PC-9 (cell line): ENCODE measurements at regions not wholly inside any gene's neighbourhood (a gene's known extent, or its start where the extent isn't known, plus 50 kb on each side); places are given as distances from the start of the nearest gene placed in this dataset.

Experiments
- BruUV-seq: library from RNA; stranded (reverse); fragments of 400-500 nt; replicated peaks from 2 replicates; lab custom pipeline; 2021; lab: Mats Ljungman, UMichigan
- CTCF ChIA-PET: fragments of 300-600 bp; sonication (Branson Sonifier 250); formaldehyde crosslinking; loops from one replicate; lab custom pipeline; 2022; ENCODE audit warnings: antibody characterized with exemption; lab: Charles Lee
- POLR2A ChIA-PET: fragments of 300-600 bp; sonication (Branson Sonifier 250); formaldehyde crosslinking; loops from one replicate; lab custom pipeline; 2022; ENCODE audit warnings: antibody characterized with exemption; ENCODE audit not compliant: unreplicated experiment; lab: Charles Lee
- DNase-seq, 2 experiments: peaks; one replicate each; pipeline versions ENCODE4 v3.0.0 to v3.0.0-alpha.2; 2015 to 2022; ENCODE audit warnings: mixed read lengths in 1 of 2
- H2AFZ ChIP-seq: fragments of 200-600 bp; sonication (generic); 2 replicates; pipeline ENCODE4 v1.8.1; 2017; ENCODE audit warnings: antibody characterized with exemption
- H3F3A ChIP-seq: fragments of 200-600 bp; sonication (generic); 2 replicates; pipeline ENCODE4 v1.8.1; 2017; ENCODE audit warnings: antibody characterized with exemption, mild to moderate bottlenecking, low read depth; ENCODE audit not compliant: insufficient read depth
- H3K27ac ChIP-seq: fragments of 200-600 bp; sonication (generic); 2 replicates; pipeline ENCODE4 v1.6.1; 2016; ENCODE audit warnings: mixed run types
- H3K27me3 ChIP-seq: fragments of 200-600 bp; sonication (generic); 2 replicates; pipeline ENCODE4 v1.6.1; 2016; ENCODE audit warnings: low read depth, mixed run types; ENCODE audit not compliant: insufficient read depth
- H3K36me3 ChIP-seq: fragments of 200-600 bp; sonication (generic); 2 replicates; pipeline ENCODE4 v1.6.1; 2016; ENCODE audit warnings: low read depth, mixed run types
- H3K4me1 ChIP-seq: fragments of 200-600 bp; sonication (generic); replicated peaks from 2 replicates; pipeline ENCODE4 v1.6.1; 2016; ENCODE audit warnings: mixed run types; ENCODE audit not compliant: insufficient read depth
- H3K4me2 ChIP-seq: fragments of 200-600 bp; sonication (generic); 2 replicates; pipeline ENCODE4 v1.6.1; 2017; ENCODE audit warnings: mixed run types
- H3K4me3 ChIP-seq: fragments of 200-600 bp; sonication (generic); 2 replicates; pipeline ENCODE4 v1.6.1; 2016; ENCODE audit warnings: mixed run types
- H3K79me2 ChIP-seq: fragments of 200-600 bp; sonication (generic); 2 replicates; pipeline ENCODE4 v1.6.1; 2017; ENCODE audit warnings: low read depth, mixed run types
- H3K9me2 ChIP-seq: fragments of 200-600 bp; sonication (generic); 2 replicates; pipeline ENCODE4 v1.8.1; 2017; ENCODE audit warnings: mild to moderate bottlenecking; ENCODE audit not compliant: insufficient read depth
- H3K9me3 ChIP-seq: fragments of 200-600 bp; sonication (generic); 2 replicates; pipeline ENCODE4 v1.8.1; 2016; ENCODE audit warnings: low read depth; ENCODE audit not compliant: insufficient read depth
- H4K20me1 ChIP-seq: fragments of 200-600 bp; sonication (generic); 2 replicates; pipeline ENCODE4 v1.8.1; 2017; ENCODE audit not compliant: insufficient read depth
- CTCF ChIP-seq: fragments of 200-600 bp; sonication (generic); conservative IDR thresholded peaks from 2 replicates; pipeline ENCODE4 v1.6.1; 2017; ENCODE audit warnings: mixed run types, antibody characterized with exemption, mild to moderate bottlenecking, moderate library complexity
- EZH2 ChIP-seq: fragments of 200-600 bp; sonication (generic); IDR thresholded peaks from 2 replicates; pipeline ENCODE4 v1.8.0; 2017; ENCODE audit warnings: antibody characterized with exemption, low read depth
- intact Hi-C: fragments of 100-400 bp; cut with micrococcal nuclease; formaldehyde crosslinking; loops from one replicate; pipeline ENCODE4 v1.10.0; 2022; ENCODE audit not compliant: unreplicated experiment

DNA sequence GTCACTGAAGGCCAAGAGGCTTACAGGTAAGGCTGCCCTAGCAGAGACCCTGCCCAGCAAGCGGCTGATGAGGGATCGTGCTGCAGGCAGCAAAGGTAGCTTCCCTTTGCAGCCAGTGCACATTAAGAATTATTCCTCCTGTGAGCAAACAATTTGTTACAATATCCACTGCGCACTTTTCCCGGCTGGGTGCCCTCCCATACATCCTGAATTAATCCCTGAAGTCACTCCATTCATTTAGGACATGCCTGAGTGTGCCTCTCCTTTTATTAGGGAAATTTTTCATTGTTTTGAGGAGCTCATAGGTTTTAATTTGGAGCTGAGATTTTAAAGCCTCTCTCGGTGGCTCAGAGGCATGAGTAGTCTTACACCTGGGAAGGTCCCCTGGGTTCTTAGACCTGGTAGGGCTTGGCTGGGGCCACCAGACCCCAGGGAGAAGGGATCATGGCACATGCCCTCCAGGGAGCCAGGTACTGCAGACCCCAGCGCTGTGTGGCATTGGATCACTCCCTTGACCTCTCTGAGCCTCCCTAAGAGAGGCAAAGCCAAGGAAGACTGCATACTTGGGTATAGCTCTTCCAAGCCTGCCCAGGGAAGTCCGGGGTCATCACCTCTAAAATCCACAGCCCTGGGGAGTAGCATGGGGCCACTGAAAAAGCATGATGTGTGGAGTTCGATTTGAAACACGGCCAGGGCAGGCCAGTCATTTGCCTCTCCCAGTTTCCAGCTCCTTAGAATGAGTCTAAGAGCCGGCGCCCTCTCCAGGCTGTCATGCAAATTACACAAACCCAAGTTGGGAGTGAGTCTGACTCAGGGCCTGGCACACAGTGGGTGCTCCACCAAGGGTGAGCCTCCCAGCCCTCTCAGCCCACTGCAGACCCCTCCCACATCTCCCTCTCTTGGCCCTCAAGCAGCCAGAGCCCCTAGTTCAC lies 151.9 kb upstream of the LINGO1 start:
- H4K20me1 ChIP-seq = peaks cover 2% of the 10 kb centered on the region; the same call in 1 of the 2 replicates
- no peak overlapping the region for H3K4me3 ChIP-seq
- no peaks in the 10 kb centered on the region for H3K4me1 ChIP-seq
- CTCF ChIA-PET = no interaction called here
- no peaks in the 10 kb centered on the region for H3K36me3 ChIP-seq
- intact Hi-C loops = no loop called here
- no peaks in the 10 kb centered on the region for H3K79me2 ChIP-seq
- H3K9me2 ChIP-seq = no peaks in the 10 kb centered on the region
- no peaks in the 10 kb centered on the region for H3F3A ChIP-seq
- no peaks in the 10 kb centered on the region for H3K9me3 ChIP-seq
- no peak overlapping the region for H3K4me2 ChIP-seq
- no peak overlapping the region for H2AFZ ChIP-seq
- POLR2A ChIA-PET = no interaction called here
- no TSS peak for BruUV-seq
- peaks cover 98% of the 10 kb centered on the region for H3K27me3 ChIP-seq
- H3K27ac ChIP-seq = no peak overlapping the region
- peak in 1 of 2 experiments; percentile 24 for DNase-seq
- TF ChIP-seq EZH2 = no peak
- TF ChIP-seq CTCF = peak; percentile 63

GRCh38 chr15:77783636-77784035 lies 150.9 kb upstream of the LINGO1 start:
- Histone ChIP-seq H3K4me3 (no peak overlapping the region), H3K4me1 (no peaks in the 10 kb centered on the region), H3F3A (no peaks in the 10 kb centered on the region), H3K9me3 (no peaks in the 10 kb centered on the region), H3K9me2 (no peaks in the 10 kb centered on the region), H3K36me3 (no peaks in the 10 kb centered on the region), H2AFZ (no peak overlapping the region), H3K27me3 (peaks cover 95% of the 10 kb centered on the region), H3K79me2 (no peaks in the 10 kb centered on the region), H3K4me2 (no peak overlapping the region), H4K20me1 (peaks cover 3% of the 10 kb centered on the region; the same call in 1 of the 2 replicates), H3K27ac (no peak overlapping the region)
- ChIA-PET CTCF (no interaction called here), POLR2A (no interaction called here)
- TF ChIP-seq CTCF = no peak
- TF ChIP-seq EZH2 = no peak
- no TSS peak for BruUV-seq
- intact Hi-C loops = no loop called here
- DNase-seq = no peak

DNA sequence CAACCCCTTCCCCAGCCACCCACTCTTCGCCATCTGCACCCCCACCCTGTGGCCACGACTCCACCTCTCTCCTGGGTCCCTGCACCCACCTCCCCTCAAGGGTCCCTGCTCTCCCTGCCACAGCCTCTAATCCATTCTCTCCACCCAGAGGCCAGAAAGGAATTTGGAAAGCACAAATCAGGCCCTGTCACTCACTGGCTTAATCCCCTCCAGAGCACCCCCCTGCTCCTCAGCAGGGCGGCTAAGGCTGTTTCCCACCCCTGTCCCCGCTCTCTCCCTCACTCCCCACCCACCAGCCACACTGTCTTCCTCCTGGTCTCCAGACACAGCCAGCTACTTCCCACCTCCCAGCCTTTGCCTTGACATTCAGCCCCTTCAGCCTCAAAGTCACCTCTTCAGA lies 150.0 kb upstream of the LINGO1 start:
- H3K27me3 ChIP-seq = peaks cover 95% of the 10 kb centered on the region
- CTCF ChIA-PET = no interaction called here
- no peaks in the 10 kb centered on the region for H3K79me2 ChIP-seq
- no peak for DNase-seq
- no TSS peak for BruUV-seq
- TF ChIP-seq EZH2 (no peak), CTCF (no peak)
- H3K36me3 ChIP-seq = no peaks in the 10 kb centered on the region
- H4K20me1 ChIP-seq = peaks cover 3% of the 10 kb centered on the region; the same call in 1 of the 2 replicates
- no peaks in the 10 kb centered on the region for H3K9me2 ChIP-seq
- H2AFZ ChIP-seq = no peak overlapping the region
- POLR2A ChIA-PET = no interaction called here
- no peaks in the 10 kb centered on the region for H3K4me1 ChIP-seq
- no peak overlapping the region for H3K4me2 ChIP-seq
- H3K27ac ChIP-seq = no peak overlapping the region
- H3F3A ChIP-seq = no peaks in the 10 kb centered on the region
- H3K9me3 ChIP-seq = no peaks in the 10 kb centered on the region
- intact Hi-C loops = no loop called here
- H3K4me3 ChIP-seq = no peak overlapping the region
